CD14-positive monocyte (primary cell): ENCODE measurements at regions not wholly inside any gene's neighbourhood (a gene's known extent, or its start where the extent isn't known, plus 50 kb on each side); places are given as distances from the start of the nearest gene placed in this dataset.
A peak's percentile ranks its signal among the peaks of the same experiment; 100 is the strongest.

ENCODE experiments used
- DNase-seq, 3 donors: peaks; one replicate each; pipeline ENCODE4 v3.0.0-alpha.2; 2011 to 2022
- H2AFZ ChIP-seq: 2 replicates; pipeline ENCODE4 v1.6.0; 2012; ENCODE audit warnings: mild to moderate bottlenecking, low read depth, low read length, inconsistent platforms; ENCODE audit not compliant: insufficient read depth, poor library complexity, severe bottlenecking
- H3K27ac ChIP-seq, 2 donors: 1 replicate in 1 of 2; 2 replicates in 1 of 2; pipeline ENCODE4 v1.5.1; 2012 to 2013; ENCODE audit warnings: low read length in 2 of 2, control low read depth in 1 of 2, inconsistent platforms in 1 of 2, low read depth in 1 of 2, mild to moderate bottlenecking in 1 of 2
- H3K27me3 ChIP-seq, 2 donors: one replicate each; pipeline versions ENCODE4 v1.6.0 to v1.6.1; 2011 to 2013; ENCODE audit warnings: low read length in 2 of 2; ENCODE audit not compliant: control insufficient read depth in 2 of 2, insufficient read depth in 2 of 2
- H3K36me3 ChIP-seq, 2 donors: replicated peaks in 1 of 2; 1 replicate in 1 of 2; 2 replicates in 1 of 2; pipeline versions ENCODE4 v1.5.1 to v1.6.1; 2012 to 2013; ENCODE audit warnings: low read length in 2 of 2, control low read depth in 1 of 2, inconsistent platforms in 1 of 2, mild to moderate bottlenecking in 1 of 2; ENCODE audit not compliant: insufficient read depth in 2 of 2, control insufficient read depth in 1 of 2
- H3K4me1 ChIP-seq, 2 donors: 1 replicate in 1 of 2; 2 replicates in 1 of 2; pipeline versions ENCODE4 v1.5.1 to v1.6.1; 2012 to 2013; ENCODE audit warnings: low read length in 2 of 2, control low read depth in 1 of 2, inconsistent platforms in 1 of 2, mild to moderate bottlenecking in 1 of 2, moderate library complexity in 1 of 2; ENCODE audit not compliant: insufficient read depth in 2 of 2, control insufficient read depth in 1 of 2
- H3K4me2 ChIP-seq: replicated peaks from 2 replicates; pipeline ENCODE3; 2012; ENCODE audit warnings: low read length, moderate library complexity, mild to moderate bottlenecking; ENCODE audit not compliant: poor library complexity, severe bottlenecking; ENCODE audit errors: extremely low read depth
- H3K4me3 ChIP-seq, 3 experiments: fragments of 200-600 bp in 1 of 3; sonication (generic) in 1 of 3; replicated peaks in 1 of 3; 1 replicate in 2 of 3; 2 replicates in 1 of 3; pipeline ENCODE4 v1.5.1; 2011 to 2013; ENCODE audit warnings: low read length in 3 of 3, mild to moderate bottlenecking in 3 of 3, control low read depth in 2 of 3, low read depth in 2 of 3, inconsistent platforms in 1 of 3, moderate library complexity in 1 of 3
- H3K79me2 ChIP-seq: 2 replicates; pipeline ENCODE4 v1.6.0; 2012; ENCODE audit warnings: mild to moderate bottlenecking, control low read depth, inconsistent platforms, low read length, moderate library complexity; ENCODE audit not compliant: insufficient read depth
- H3K9ac ChIP-seq: 2 replicates; pipeline ENCODE4 v1.6.0; 2017; ENCODE audit warnings: low read length, mild to moderate bottlenecking; ENCODE audit not compliant: insufficient read depth, poor library complexity, severe bottlenecking
- H3K9me3 ChIP-seq, 2 donors: replicated peaks in 1 of 2; 1 replicate in 1 of 2; 2 replicates in 1 of 2; pipeline versions ENCODE4 v1.5.1 to v1.6.1; 2012 to 2013; ENCODE audit warnings: low read length in 2 of 2, control low read depth in 1 of 2; ENCODE audit not compliant: control insufficient read depth in 1 of 2, insufficient read depth in 1 of 2
- H4K20me1 ChIP-seq: 2 replicates; pipeline ENCODE4 v1.6.0; 2012; ENCODE audit warnings: mild to moderate bottlenecking, low read length, control low read depth, moderate library complexity; ENCODE audit not compliant: insufficient read depth
- H3K27ac Mint-ChIP-seq, 7 donors: one replicate each; pipeline ENCODE4 v1.8.0; 2020; ENCODE audit warnings: mild to moderate bottlenecking in 7 of 7, mixed read lengths in 7 of 7, moderate library complexity in 6 of 7, inconsistent platforms in 2 of 7
- H3K27me3 Mint-ChIP-seq, 3 donors: one replicate each; pipeline ENCODE4 v1.8.0; 2021 to 2022; ENCODE audit warnings: low read depth in 3 of 3, mild to moderate bottlenecking in 3 of 3, mixed read lengths in 3 of 3, moderate library complexity in 3 of 3, inconsistent platforms in 1 of 3
- H3K36me3 Mint-ChIP-seq, 2 donors: one replicate each; pipeline ENCODE4 v1.8.0; 2020; ENCODE audit warnings: mixed read lengths in 2 of 2, inconsistent platforms in 1 of 2, mild to moderate bottlenecking in 1 of 2
- H3K4me1 Mint-ChIP-seq: one replicate; pipeline ENCODE4 v1.8.0; 2020; ENCODE audit warnings: mild to moderate bottlenecking, mixed read lengths
- H3K4me3 Mint-ChIP-seq, 2 donors: one replicate each; pipeline ENCODE4 v1.8.0; 2020; ENCODE audit warnings: mild to moderate bottlenecking in 2 of 2, mixed read lengths in 2 of 2, moderate library complexity in 1 of 2
- H3K9me3 Mint-ChIP-seq, 7 donors: one replicate each; pipeline ENCODE4 v1.8.0; 2020 to 2022; ENCODE audit warnings: mixed read lengths in 7 of 7, mild to moderate bottlenecking in 6 of 7, moderate library complexity in 6 of 7, inconsistent platforms in 2 of 7
- CTCF ChIP-seq: fragments of 200-600 bp; IDR thresholded peaks from one replicate; pipeline ENCODE4 v1.8.0; 2022; ENCODE audit warnings: antibody characterized with exemption, mild to moderate bottlenecking
- WGBS: methylation state at CpG from one replicate; pipeline ENCODE4 v1.1.5; 2013; ENCODE audit warnings: missing lambda C conversion rate; ENCODE audit not compliant: insufficient coverage; 5-methylcytosine and 5-hydroxymethylcytosine counted together
- intact Hi-C, 2 donors: fragments of 100-400 bp; cut with micrococcal nuclease; formaldehyde crosslinking; loops; one replicate each; pipeline versions ENCODE4 v1.15.0 to v1.15.1; 2023

- no peaks in the 10 kb centered on the region for H3K36me3 Mint-ChIP-seq
- no peak overlapping the region for H3K9ac ChIP-seq
- no peak overlapping the region for H3K4me3 Mint-ChIP-seq
- H3K9me3 ChIP-seq: no peaks in the 10 kb centered on the region
- no peak overlapping the region for H3K4me2 ChIP-seq
- no CpG with 5 or more reads among the region's 1 CpG for WGBS
- peaks cover 52% of the 10 kb centered on the region for H3K79me2 ChIP-seq
- intact Hi-C loops: no loop called here
- no peaks in the 10 kb centered on the region for H3K27me3 ChIP-seq
- no peak overlapping the region for H3K27ac ChIP-seq
- no peak overlapping the region for H3K4me3 ChIP-seq
- peaks cover 40 to 42% of the 10 kb centered on the region in 2 donors for H3K4me1 ChIP-seq
- H3K9me3 Mint-ChIP-seq: no peaks in the 10 kb centered on the region
- H3K27ac Mint-ChIP-seq: peak overlapping the region in 2 of 7 donors; percentile 13 to 18
- H2AFZ ChIP-seq: no peak overlapping the region
- no peaks in the 10 kb centered on the region for H4K20me1 ChIP-seq
- H3K4me1 Mint-ChIP-seq: peaks cover 55% of the 10 kb centered on the region
- no peak for DNase-seq
- H3K36me3 ChIP-seq: no peaks in the 10 kb centered on the region
- H3K27me3 Mint-ChIP-seq: no peaks in the 10 kb centered on the region
- no peak for TF ChIP-seq CTCF
Observed at GRCh38 chr9:110129425-110129824, 78.5 kb downstream of the C9orf152 start.

- no peak overlapping the region for H3K27ac Mint-ChIP-seq
- WGBS: 100% methylated on average over 1 of the region's 3 CpGs
- H3K4me2 ChIP-seq: no peak overlapping the region
- H2AFZ ChIP-seq: no peak overlapping the region
- no peak overlapping the region for H3K4me3 Mint-ChIP-seq
- peaks cover 56% of the 10 kb centered on the region for H3K4me1 Mint-ChIP-seq
- no peaks in the 10 kb centered on the region for H3K9me3 Mint-ChIP-seq
- intact Hi-C loops: no loop called here
- no peaks in the 10 kb centered on the region for H3K27me3 ChIP-seq
- no peak overlapping the region for H3K9ac ChIP-seq
- H3K4me1 ChIP-seq: peaks cover 42% of the 10 kb centered on the region in 2 donors
- H3K36me3 ChIP-seq: no peaks in the 10 kb centered on the region
- no peaks in the 10 kb centered on the region for H3K9me3 ChIP-seq
- TF ChIP-seq CTCF: no peak
- H4K20me1 ChIP-seq: no peaks in the 10 kb centered on the region
- no peak overlapping the region for H3K4me3 ChIP-seq
- no peak for DNase-seq
- H3K27me3 Mint-ChIP-seq: no peaks in the 10 kb centered on the region
- peaks cover 56% of the 10 kb centered on the region for H3K79me2 ChIP-seq
- no peaks in the 10 kb centered on the region for H3K36me3 Mint-ChIP-seq
- H3K27ac ChIP-seq: no peak overlapping the region
Observed at GRCh38 chr9:110130211-110130610, 77.7 kb downstream of the C9orf152 start.
